ENCODE measurements at regions not wholly inside any gene's neighbourhood (a gene's known extent, or its start where the extent isn't known, plus 50 kb on each side); places are given as distances from the start of the nearest gene placed in this dataset.
A peak's percentile ranks its signal among the peaks of the same experiment; 100 is the strongest.
"Not testable (repeated sequence)": the region's sequence is repeated elsewhere in the genome, so short reads cannot be mapped to it uniquely, and the experiment has no call there.

GRCh38 chr10:4635883-4636282, 190.1 kb upstream of the AKR1E2 start:
- DNase-seq (ENCODE audit: low spot score) = no peak

GRCh38 chr10:4635388-4635787, 190.6 kb upstream of the AKR1E2 start:
- DNase-seq (ENCODE audit: low spot score) = no peak

- no peak for DNase-seq (ENCODE audit: low spot score)
These were observed 192.2 kb upstream of the AKR1E2 start for GRCh38 chr10:4633776-4634175.

- no peak for DNase-seq (ENCODE audit: low spot score)
These were observed 192.8 kb upstream of the AKR1E2 start for GRCh38 chr10:4633186-4633585.

- no peak for DNase-seq (ENCODE audit: low spot score)
These were observed 193.2 kb upstream of the AKR1E2 start for GRCh38 chr10:4632757-4633156.

- DNase-seq (ENCODE audit: low spot score) = no peak
These were observed 199.1 kb upstream of the AKR1E2 start for GRCh38 chr10:4626919-4627318.

- DNase-seq (ENCODE audit: low spot score) = no peak
These were observed 202.1 kb upstream of the AKR1E2 start for GRCh38 chr10:4623757-4624420.

- peak; percentile 7 for DNase-seq (ENCODE audit: low spot score)
These were observed 202.8 kb upstream of the AKR1E2 start for GRCh38 chr10:4623200-4623599.

- no peak for DNase-seq (ENCODE audit: low spot score)
These were observed 203.6 kb upstream of the AKR1E2 start for GRCh38 chr10:4622384-4622783.

GRCh38 chr10:4617589-4617988, 208.4 kb upstream of the AKR1E2 start:
- DNase-seq (ENCODE audit: low spot score) = no peak

- DNase-seq (ENCODE audit: low spot score) = no peak
These were observed 211.0 kb upstream of the AKR1E2 start for GRCh38 chr10:4615042-4615441.

- DNase-seq (ENCODE audit: low spot score) = no peak
These were observed 216.8 kb upstream of the AKR1E2 start for GRCh38 chr10:4609251-4609650.

GRCh38 chr10:4607681-4608080, 218.3 kb upstream of the AKR1E2 start:
- no peak for DNase-seq (ENCODE audit: low spot score)

GRCh38 chr10:4606856-4607636, 219.0 kb upstream of the AKR1E2 start:
- DNase-seq (ENCODE audit: low spot score) = no peak

GRCh38 chr10:4602764-4603491, 223.1 kb upstream of the AKR1E2 start:
- DNase-seq (ENCODE audit: low spot score) = no peak

GRCh38 chr10:4599471-4599870, 226.5 kb upstream of the AKR1E2 start:
- DNase-seq (ENCODE audit: low spot score) = no peak

GRCh38 chr10:4597898-4598297, 228.1 kb upstream of the AKR1E2 start:
- not testable (repeated sequence) for DNase-seq (ENCODE audit: low spot score)

- no peak for DNase-seq (ENCODE audit: low spot score)
These were observed 229.1 kb upstream of the AKR1E2 start for GRCh38 chr10:4596951-4597350.

- no peak for DNase-seq (ENCODE audit: low spot score)
These were observed 230.2 kb upstream of the AKR1E2 start for GRCh38 chr10:4595719-4596319.

- DNase-seq (ENCODE audit: low spot score) = no peak
These were observed 235.2 kb upstream of the AKR1E2 start for GRCh38 chr10:4590807-4591206.

GRCh38 chr10:4588824-4589223, 237.2 kb upstream of the AKR1E2 start:
- DNase-seq (ENCODE audit: low spot score) = no peak

- DNase-seq (ENCODE audit: low spot score) = no peak
These were observed 238.5 kb upstream of the AKR1E2 start for GRCh38 chr10:4587466-4587865.

GRCh38 chr10:4586776-4587175, 239.2 kb upstream of the AKR1E2 start:
- DNase-seq (ENCODE audit: low spot score) = no peak
